NCI-H82 treated with DMSO at 0.1 percent for 48 hours (cell line): ENCODE measurements at regions not wholly inside any gene's neighbourhood (a gene's known extent, or its start where the extent isn't known, plus 50 kb on each side); places are given as distances from the start of the nearest gene placed in this dataset.

Experiments used
- DNase-seq: peaks from one replicate; lab custom pipeline; 2025; ENCODE audit not compliant: unreplicated experiment; lab: John Stamatoyannopoulos, UW

- no peak for DNase-seq
Measured at GRCh38 chr4:17182888-17183287, 284.4 kb upstream of the LDB2 start.

DNA sequence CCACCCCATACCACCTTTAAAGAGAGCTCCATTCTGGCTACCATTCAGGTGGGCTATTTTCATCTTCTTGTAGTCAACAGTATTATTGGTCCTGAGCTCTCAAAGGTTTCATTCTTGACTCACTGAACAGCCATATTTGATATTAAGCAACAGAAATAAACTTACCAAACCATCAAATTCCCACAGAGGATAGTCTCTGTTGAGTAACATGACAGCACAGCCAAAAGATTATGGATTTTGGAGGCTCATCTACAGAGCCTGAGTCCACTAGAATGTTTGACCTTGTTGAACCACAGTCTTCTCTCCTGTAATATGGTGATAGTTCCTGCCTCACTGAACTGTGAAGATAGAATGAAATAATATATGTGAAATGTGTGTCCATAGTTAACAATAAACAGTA, 276.3 kb upstream of the LDB2 start:
- DNase-seq, result no peak

DNA sequence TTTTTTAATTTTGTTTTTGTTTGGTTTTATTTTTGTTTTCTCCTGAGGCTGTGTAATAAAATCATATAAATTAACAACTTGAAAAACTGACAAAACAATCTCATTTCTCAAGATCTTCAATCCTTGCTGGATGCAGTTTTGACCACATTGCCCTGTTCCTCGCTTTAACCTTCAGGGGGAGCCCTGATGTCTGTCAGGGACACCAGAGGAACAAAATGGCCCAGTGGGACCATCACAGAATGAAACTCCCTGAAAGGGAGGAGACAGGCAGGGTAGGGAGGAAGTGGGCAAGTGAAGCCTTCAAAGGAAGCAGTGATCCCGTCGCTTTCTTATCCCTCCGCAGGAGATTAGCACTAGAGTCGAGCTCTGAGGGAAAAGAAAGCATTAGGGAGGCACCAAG, 274.9 kb upstream of the LDB2 start:
- DNase-seq, result no peak

- no peak for DNase-seq
Measured at GRCh38 chr4:17170131-17170530, 271.7 kb upstream of the LDB2 start.

- DNase-seq, result no peak
Measured at GRCh38 chr4:17169699-17170098, 271.3 kb upstream of the LDB2 start.

- DNase-seq, result no peak
Measured at GRCh38 chr4:17168571-17168970, 270.1 kb upstream of the LDB2 start.

- no peak for DNase-seq
Measured at GRCh38 chr4:17166954-17167353, 268.5 kb upstream of the LDB2 start.

- DNase-seq, result no peak
Measured at GRCh38 chr4:17165286-17165685, 266.8 kb upstream of the LDB2 start.

GRCh38 chr4:17164666-17165065, 266.2 kb upstream of the LDB2 start:
- no peak for DNase-seq

DNA sequence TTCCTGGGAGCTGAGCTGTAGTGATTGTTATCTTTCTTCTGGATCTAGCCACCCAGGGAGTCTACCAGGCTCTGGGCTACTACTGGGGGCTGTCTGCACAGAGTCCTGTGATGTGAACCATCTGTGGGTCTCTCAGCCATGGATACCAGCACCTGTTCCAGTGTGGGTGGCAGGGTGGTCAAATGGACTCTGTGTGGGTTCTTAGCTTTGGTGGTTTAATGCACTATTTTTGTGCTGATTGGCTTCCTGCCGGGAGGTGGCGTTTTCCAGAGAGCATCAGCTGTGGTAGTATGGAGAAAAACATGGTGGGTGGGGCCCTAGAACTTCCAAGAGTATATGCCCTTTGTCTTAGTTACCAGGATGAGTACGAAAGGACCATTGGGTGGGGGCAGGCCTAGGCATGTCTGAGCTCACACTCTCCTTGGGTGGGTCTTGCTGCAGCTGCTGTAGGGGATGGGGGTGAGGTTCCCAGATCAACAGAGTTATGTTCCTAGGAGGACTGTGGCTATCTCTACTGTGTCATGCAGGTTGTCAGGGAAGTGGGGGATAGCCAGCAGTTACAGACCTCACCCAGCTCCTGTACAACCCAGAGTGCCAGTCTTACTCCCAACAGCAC, 264.8 kb upstream of the LDB2 start:
- DNase-seq, result no peak

DNA sequence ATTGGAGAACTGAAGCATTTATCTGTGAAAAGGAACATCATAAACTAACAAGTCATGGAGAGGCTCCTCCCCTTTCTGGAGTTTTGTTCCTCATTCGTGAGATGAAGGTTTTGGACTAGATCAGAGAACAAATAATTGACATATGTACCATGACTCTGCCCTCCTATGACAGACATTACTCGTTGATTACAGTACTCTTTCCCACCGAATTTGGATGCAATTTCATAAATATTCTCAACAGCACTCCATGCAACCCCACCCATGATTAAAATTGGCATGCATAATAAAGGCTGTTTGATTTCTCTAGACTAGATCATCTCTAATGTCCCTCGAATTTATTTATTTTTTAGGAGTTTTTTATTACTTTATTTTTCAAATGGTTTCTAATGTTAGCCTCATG, 258.9 kb upstream of the LDB2 start:
- no peak for DNase-seq

DNA sequence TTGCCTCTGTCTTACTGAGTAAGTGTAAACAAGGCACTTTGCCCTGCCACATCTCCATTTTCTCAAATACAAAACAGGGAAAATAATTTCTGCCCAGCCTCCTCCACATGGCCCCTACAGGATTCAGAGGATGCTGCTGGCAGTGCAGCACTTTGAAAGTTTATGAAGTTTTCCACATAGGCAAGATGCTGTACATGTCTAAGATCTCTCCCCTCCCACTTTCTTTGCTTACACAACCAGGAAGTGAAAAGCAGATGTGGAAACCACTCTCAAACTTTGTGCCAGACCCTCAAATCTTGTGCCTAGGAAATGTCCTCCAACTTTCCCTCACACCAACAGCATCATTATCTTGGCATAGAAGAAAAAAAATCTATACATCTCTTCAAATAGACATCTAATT, 257.0 kb upstream of the LDB2 start:
- no peak for DNase-seq

GRCh38 chr4:17153572-17153971, 255.1 kb upstream of the LDB2 start:
- no peak for DNase-seq

DNA sequence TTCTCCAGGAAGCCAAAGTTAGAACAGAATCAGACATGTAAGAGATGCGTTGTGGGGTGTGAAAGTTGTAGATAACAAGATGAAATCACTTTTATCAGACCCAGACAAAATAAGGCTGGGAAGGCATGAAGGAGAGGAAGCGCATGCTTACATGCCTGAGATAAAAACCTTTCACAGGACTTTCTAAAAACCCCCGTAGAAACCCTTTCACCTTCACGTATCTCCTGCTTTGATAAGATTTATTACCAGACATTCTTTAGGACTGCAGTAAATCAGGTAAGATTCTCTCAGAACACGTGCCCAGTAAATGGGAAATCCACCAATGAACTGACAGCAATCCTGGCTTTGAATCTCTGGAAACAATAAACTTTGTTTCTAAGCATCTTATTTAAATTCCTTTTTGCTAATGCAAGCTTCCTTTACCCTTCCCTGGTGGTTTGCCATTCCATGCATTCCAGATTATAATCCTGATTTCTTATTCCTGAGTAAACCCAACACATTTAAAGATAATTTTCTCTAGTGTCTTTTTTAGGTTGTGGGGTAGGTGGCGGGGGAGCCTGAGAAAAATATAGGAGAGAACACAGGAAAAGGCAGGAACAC, 254.6 kb upstream of the LDB2 start:
- no peak for DNase-seq

DNA sequence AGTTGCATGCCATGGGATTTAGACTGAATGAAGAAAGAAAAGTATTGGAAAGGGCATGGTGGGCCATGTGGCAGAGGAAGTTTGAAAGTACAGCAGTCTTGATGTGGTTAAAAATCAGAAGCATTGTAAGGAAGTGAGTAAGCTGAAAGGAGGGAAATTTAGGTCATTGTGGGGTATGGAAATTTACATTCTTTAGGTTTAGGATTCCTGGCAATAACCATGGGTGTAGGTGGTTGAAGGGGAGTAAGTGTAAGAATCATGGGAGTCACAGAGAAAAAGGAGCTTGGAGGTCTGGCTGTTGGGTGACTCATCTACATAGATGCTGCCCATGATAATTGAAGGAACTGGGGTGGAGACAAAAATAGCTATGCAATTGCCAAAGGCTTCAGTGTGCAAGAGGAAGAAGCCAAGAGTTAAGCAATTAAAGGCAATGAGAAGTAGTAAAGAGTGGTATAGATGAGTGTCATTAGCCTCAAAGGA, 243.8 kb upstream of the LDB2 start:
- DNase-seq, result no peak

DNA sequence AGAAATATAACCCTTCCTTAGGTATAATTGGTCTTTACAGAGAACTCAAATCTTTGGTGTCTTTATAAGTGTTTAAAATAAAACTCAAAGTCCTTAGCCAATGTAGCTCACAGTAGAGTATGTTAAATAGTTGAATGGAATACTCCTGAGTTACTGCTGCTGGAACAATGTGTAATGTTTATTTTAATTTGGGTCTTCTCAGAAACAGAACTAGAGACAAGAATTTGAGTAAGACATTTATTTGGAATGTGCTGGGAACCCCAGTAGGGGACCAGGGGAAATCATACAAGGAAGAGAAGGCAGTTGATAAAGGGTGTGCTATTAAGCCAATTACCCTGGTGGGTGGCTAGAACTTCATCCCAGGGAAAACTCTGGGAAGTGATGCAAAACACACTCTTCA, 240.4 kb upstream of the LDB2 start:
- DNase-seq, result no peak

DNA sequence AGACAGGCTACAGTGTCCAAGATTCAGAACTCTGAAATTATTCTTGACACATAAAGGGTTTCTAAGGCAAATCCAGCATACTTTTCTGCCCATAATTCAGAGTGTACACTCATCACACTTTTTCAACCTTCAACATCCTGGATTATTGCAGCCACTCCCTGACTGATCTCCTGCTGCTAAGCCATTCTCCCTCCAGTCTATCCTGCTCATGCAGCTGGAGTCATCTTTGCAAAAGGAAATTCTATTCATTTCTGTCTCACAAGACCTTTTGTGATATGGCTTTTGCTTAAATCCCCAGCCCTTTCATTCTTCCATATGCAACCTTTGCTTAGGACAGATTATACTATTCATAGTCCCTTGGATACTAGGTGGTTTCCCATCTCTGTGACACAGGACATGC, 236.1 kb upstream of the LDB2 start:
- no peak for DNase-seq

- DNase-seq, result no peak
Measured at GRCh38 chr4:17134100-17134499, 235.7 kb upstream of the LDB2 start.

DNA sequence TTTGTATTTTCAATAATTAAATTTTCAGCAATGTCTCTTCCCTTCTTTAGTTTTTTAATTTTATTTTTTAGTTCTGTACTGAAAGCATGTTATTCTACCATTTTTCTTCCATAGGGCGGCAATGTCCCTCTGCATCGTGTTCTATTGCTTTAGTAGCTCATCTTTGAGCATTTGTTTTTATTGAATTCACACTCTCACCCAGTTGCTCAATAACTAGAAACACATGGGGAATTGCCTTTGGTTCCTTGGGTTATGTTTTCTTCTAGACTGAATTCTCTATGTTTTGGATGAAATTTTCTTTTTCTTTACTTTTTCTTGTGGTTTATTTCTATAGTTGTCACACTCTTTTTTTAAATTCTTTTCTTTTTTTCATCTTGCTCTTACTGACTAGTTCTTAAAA, 233.8 kb upstream of the LDB2 start:
- no peak for DNase-seq

DNA sequence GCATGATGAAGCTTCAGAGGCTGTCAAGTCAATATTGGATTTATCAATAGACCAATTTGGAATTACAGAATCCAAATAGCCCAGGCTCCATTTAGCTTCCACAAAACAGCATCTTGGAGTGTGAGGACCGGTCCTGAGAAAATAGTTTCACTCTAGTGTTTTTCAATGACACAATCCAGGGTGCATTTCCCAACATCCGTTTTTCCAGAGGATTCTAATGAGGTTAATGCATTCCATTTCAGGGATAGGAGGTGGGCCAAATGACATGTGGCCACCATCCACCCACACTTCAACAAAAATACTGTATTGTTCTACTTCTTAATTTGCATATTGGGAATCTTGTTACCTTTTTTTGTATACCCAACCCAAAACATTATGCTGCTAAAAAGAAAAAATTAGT, 229.8 kb upstream of the LDB2 start:
- no peak for DNase-seq

GRCh38 chr4:17126321-17126966, 228.0 kb upstream of the LDB2 start:
- no peak for DNase-seq

DNA sequence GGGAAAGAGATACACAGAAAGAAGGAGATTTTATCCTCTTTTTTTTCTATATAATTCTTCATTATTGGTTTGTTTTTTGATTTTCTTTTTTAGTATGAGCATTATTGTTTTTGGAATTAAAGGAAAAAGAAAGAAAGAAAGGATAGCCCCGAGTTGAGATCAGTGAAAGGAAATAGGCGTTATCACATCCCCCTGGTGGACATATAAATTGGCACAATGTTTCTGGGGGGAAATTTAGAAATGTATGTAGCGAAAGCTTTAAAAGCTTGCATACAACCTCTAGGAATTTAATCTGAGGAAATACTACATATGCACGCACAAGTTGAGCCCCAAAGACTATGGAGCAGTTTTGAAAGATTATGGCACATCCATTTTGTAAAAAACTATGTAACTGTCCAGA, 226.3 kb upstream of the LDB2 start:
- no peak for DNase-seq

DNA sequence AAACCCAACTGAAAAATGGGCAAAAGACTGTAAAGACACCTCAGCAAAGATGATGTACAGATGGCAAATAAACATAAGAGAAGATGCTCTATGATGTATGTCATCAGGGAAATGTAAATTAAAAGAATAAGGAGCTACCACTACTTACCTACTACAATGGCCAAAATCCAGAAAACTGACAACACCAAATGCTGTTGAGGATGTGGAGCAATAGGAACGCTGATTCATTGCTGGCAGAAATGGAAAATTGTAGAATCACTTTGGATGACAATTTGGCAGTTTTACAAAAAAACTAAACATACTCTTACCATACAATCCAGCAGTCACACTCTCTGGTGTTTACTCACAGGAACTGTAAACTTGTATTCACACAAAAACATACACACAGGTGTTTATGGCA, 222.3 kb upstream of the LDB2 start:
- no peak for DNase-seq
